ENCODE measurements at regions not wholly inside any gene's neighbourhood (a gene's known extent, or its start where the extent isn't known, plus 50 kb on each side); places are given as distances from the start of the nearest gene placed in this dataset.
"Not testable (repeated sequence)": the region's sequence is repeated elsewhere in the genome, so short reads cannot be mapped to it uniquely, and the experiment has no call there.

- Histone ChIP-seq H3K4me3 (no peak overlapping the region), H3K27me3 (no peaks in the 10 kb centered on the region), H3K9me3 (no peaks in the 10 kb centered on the region), H3K36me3 (no peaks in the 10 kb centered on the region), H3K4me1 (no peaks in the 10 kb centered on the region), H3K27ac (no peak overlapping the region)
- intact Hi-C loops (cut with DNase I; ENCODE audit: low total_unique reads) = no loop called here
- no peak for TF ChIP-seq CTCF (IDR thresholded peaks at IDR 0.05)
- TF ChIP-seq POLR2A (IDR thresholded peaks at IDR 0.05) = no peak
- DNase-seq (ENCODE audit: low spot score in 2 of 2) = no peak
These were observed 280.3 kb downstream of the BCAT1 start for GRCh38 chr12:24668563-24668962.

GRCh38 chr12:24664161-24664880, 284.6 kb downstream of the BCAT1 start:
- H3K36me3 ChIP-seq = no peaks in the 10 kb centered on the region
- H3K4me3 ChIP-seq = no peak overlapping the region
- DNase-seq (ENCODE audit: low spot score in 2 of 2) = no peak
- H3K27ac ChIP-seq = no peak overlapping the region
- no peaks in the 10 kb centered on the region for H3K4me1 ChIP-seq
- intact Hi-C loops (cut with DNase I; ENCODE audit: low total_unique reads) = no loop called here
- H3K27me3 ChIP-seq = no peaks in the 10 kb centered on the region
- TF ChIP-seq POLR2A (IDR thresholded peaks at IDR 0.05) (no peak), POLR2AphosphoS5 (IDR thresholded peaks at IDR 0.05) (no peak), CTCF (IDR thresholded peaks at IDR 0.05) (no peak)
- no peaks in the 10 kb centered on the region for H3K9me3 ChIP-seq

- no peaks in the 10 kb centered on the region for H3K36me3 ChIP-seq
- no peaks in the 10 kb centered on the region for H3K9me3 ChIP-seq
- H3K4me1 ChIP-seq = no peaks in the 10 kb centered on the region
- intact Hi-C loops (cut with DNase I; ENCODE audit: low total_unique reads) = loop anchor here (1.0 kb wide), 1 partner anchor 9 kb away; no protein-coding TSS in a partner anchor
- H3K27ac ChIP-seq = no peak overlapping the region
- no peaks in the 10 kb centered on the region for H3K27me3 ChIP-seq
- no peak for DNase-seq (ENCODE audit: low spot score in 2 of 2)
- no peak overlapping the region for H3K4me3 ChIP-seq
- TF ChIP-seq POLR2A (IDR thresholded peaks at IDR 0.05) = no peak
- no peak for TF ChIP-seq POLR2AphosphoS5 (IDR thresholded peaks at IDR 0.05)
- TF ChIP-seq CTCF (IDR thresholded peaks at IDR 0.05) = no peak
These were observed 287.2 kb downstream of the BCAT1 start for GRCh38 chr12:24661657-24662096.

GRCh38 chr12:24659016-24659415, 289.9 kb downstream of the BCAT1 start:
- Histone ChIP-seq H3K36me3 (no peaks in the 10 kb centered on the region), H3K4me3 (no peak overlapping the region), H3K9me3 (no peaks in the 10 kb centered on the region), H3K27me3 (no peaks in the 10 kb centered on the region), H3K27ac (no peak overlapping the region), H3K4me1 (no peaks in the 10 kb centered on the region)
- DNase-seq (ENCODE audit: low spot score in 2 of 2) = no peak
- TF ChIP-seq POLR2A (IDR thresholded peaks at IDR 0.05) = no peak
- TF ChIP-seq POLR2AphosphoS5 (IDR thresholded peaks at IDR 0.05) = no peak
- TF ChIP-seq CTCF (IDR thresholded peaks at IDR 0.05) = no peak
- intact Hi-C loops (cut with DNase I; ENCODE audit: low total_unique reads) = no loop called here

GRCh38 chr12:24654344-24654743, 294.6 kb downstream of the BCAT1 start:
- DNase-seq (ENCODE audit: low spot score in 2 of 2); H3K9me3 ChIP-seq; H3K27me3 ChIP-seq; H3K4me1 ChIP-seq; H3K27ac ChIP-seq; H3K36me3 ChIP-seq; intact Hi-C loops (cut with DNase I; ENCODE audit: low total_unique reads); H3K4me3 ChIP-seq: not testable (repeated sequence)

All from breast epithelium (tissue), 4 donors.